Breast epithelium (tissue), 3 donors: ENCODE measurements at regions not wholly inside any gene's neighbourhood (a gene's known extent, or its start where the extent isn't known, plus 50 kb on each side); places are given as distances from the start of the nearest gene placed in this dataset.

Source experiments
- CTCF ChIP-seq, 3 donors: fragments of 450-650 bp; IDR thresholded peaks; one replicate each; pipeline ENCODE4 v1.5.1; 2016 to 2017; ENCODE audit warnings: antibody characterized with exemption in 3 of 3, mild to moderate bottlenecking in 3 of 3, moderate library complexity in 3 of 3
- POLR2A ChIP-seq: fragments of 450-650 bp; IDR thresholded peaks from one replicate; pipeline ENCODE4 v1.6.1; 2016; ENCODE audit warnings: antibody characterized with exemption, mild to moderate bottlenecking, moderate library complexity

- TF ChIP-seq CTCF (IDR thresholded peaks at IDR 0.05) (no peak), POLR2A (no peak)
Observed at GRCh38 chr12:88413646-88414045, 166.6 kb downstream of the KITLG start.
